IPS-20b (cell line): ENCODE measurements at regions not wholly inside any gene's neighbourhood (a gene's known extent, or its start where the extent isn't known, plus 50 kb on each side); places are given as distances from the start of the nearest gene placed in this dataset.

Experiments used
- H3K27ac ChIP-seq: one replicate; pipeline ENCODE4 v1.5.1; 2013; ENCODE audit warnings: low read length
- H3K27me3 ChIP-seq: 2 replicates; pipeline ENCODE4 v1.6.1; 2013; ENCODE audit warnings: mild to moderate bottlenecking, low read length, inconsistent platforms; ENCODE audit not compliant: insufficient read depth
- H3K36me3 ChIP-seq: 2 replicates; pipeline ENCODE4 v1.6.1; 2013; ENCODE audit warnings: low read depth, mild to moderate bottlenecking, inconsistent platforms, low read length, moderate library complexity; ENCODE audit not compliant: insufficient read depth
- H3K4me1 ChIP-seq: 2 replicates; pipeline ENCODE4 v1.6.1; 2013; ENCODE audit warnings: mild to moderate bottlenecking, control low read depth, inconsistent platforms, low read length, moderate library complexity; ENCODE audit not compliant: insufficient read depth
- H3K4me3 ChIP-seq: 2 replicates; pipeline ENCODE4 v1.5.1; 2013; ENCODE audit warnings: mild to moderate bottlenecking, low read length, inconsistent platforms
- H3K9ac ChIP-seq: 2 replicates; pipeline ENCODE4 v1.6.1; 2013; ENCODE audit warnings: low read depth, mild to moderate bottlenecking, inconsistent platforms, low read length, moderate library complexity
- H3K9me3 ChIP-seq: 2 replicates; pipeline ENCODE4 v1.6.1; 2013; ENCODE audit warnings: mild to moderate bottlenecking, low read depth, low read length, inconsistent platforms; ENCODE audit not compliant: insufficient read depth

DNA sequence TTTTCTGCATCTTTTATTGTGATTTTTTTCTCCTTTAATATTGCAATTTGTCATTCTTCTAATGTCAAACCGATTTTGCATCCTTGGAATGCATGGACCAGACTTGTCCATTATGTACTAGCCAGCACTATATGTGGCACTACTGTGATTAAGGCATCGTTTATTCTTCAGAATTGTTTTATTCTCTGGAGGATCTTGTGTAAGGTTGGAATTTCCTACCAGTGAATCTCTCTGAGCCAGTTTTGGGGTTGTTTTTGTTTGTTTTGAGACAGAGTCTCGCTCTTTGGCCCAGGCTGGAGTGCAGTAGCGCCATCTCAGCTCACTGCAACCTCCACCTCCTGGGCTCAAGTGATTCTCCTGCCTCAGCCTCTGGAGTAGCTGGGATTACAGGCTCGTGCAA lies 58.5 kb downstream of the IGLL5 start:
- Histone ChIP-seq H3K36me3 (no peaks in the 10 kb centered on the region), H3K4me1 (no peaks in the 10 kb centered on the region), H3K27me3 (peaks cover 20% of the 10 kb centered on the region), H3K9me3 (no peaks in the 10 kb centered on the region), H3K4me3 (no peak overlapping the region), H3K9ac (no peak overlapping the region), H3K27ac (no peak overlapping the region)

GRCh38 chr22:22948651-22949571 lies 61.3 kb downstream of the IGLL5 start:
- Histone ChIP-seq H3K4me3 (no peak overlapping the region), H3K27ac (no peak overlapping the region), H3K27me3 (peaks cover 45% of the 10 kb centered on the region), H3K9ac (no peak overlapping the region), H3K4me1 (no peaks in the 10 kb centered on the region), H3K9me3 (no peaks in the 10 kb centered on the region), H3K36me3 (no peaks in the 10 kb centered on the region)

DNA sequence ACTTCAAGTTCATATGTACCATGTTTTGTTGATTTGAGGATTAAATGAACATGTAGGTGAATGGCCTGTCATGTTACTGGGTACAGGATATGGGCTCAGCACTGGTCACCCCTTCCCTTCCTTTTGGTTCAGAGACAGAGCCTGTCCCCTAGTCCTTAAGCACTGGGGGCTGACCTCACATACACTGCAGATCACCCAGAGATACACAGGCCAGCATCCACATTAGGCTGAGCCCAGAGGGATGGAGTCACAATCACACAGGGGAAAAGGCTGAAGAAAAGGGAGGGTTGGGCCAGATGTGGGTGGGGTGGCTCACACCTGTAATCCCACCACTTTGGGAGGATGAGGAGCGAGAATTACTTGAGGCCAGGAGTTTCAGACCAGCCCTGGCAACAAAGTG lies 62.3 kb downstream of the IGLL5 start:
- no peak overlapping the region for H3K4me3 ChIP-seq
- peaks cover 52% of the 10 kb centered on the region for H3K27me3 ChIP-seq
- H3K36me3 ChIP-seq, result no peaks in the 10 kb centered on the region
- H3K4me1 ChIP-seq, result no peaks in the 10 kb centered on the region
- no peaks in the 10 kb centered on the region for H3K9me3 ChIP-seq
- no peak overlapping the region for H3K9ac ChIP-seq
- no peak overlapping the region for H3K27ac ChIP-seq

DNA sequence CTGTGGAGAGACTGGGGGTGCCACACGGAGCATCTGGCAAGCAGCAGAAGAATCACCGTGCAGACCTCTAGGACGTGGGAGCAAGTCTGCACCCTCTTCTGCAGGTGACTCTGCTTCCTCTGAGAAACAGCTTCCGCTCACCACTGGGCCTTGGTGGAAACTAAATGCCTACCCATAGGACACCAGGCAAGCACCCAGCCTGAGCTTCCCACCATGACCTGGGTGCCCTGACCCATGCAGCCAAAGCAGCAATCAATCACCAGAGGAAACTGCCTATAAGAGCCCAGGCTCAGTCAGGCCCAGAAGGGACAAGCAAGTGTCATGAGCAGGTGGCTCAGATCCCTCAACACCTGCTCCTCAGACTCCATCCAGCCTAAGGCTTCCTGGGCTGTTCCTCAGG lies 63.4 kb downstream of the IGLL5 start:
- H3K9ac ChIP-seq, result no peak overlapping the region
- H3K9me3 ChIP-seq, result no peaks in the 10 kb centered on the region
- no peak overlapping the region for H3K27ac ChIP-seq
- peaks cover 58% of the 10 kb centered on the region for H3K27me3 ChIP-seq
- no peak overlapping the region for H3K4me3 ChIP-seq
- H3K36me3 ChIP-seq, result no peaks in the 10 kb centered on the region
- no peaks in the 10 kb centered on the region for H3K4me1 ChIP-seq

- Histone ChIP-seq H3K4me1 (no peaks in the 10 kb centered on the region), H3K9ac (no peak overlapping the region), H3K27ac (no peak overlapping the region), H3K36me3 (no peaks in the 10 kb centered on the region), H3K27me3 (peaks cover 66% of the 10 kb centered on the region), H3K9me3 (no peaks in the 10 kb centered on the region), H3K4me3 (no peak overlapping the region)
Measured at GRCh38 chr22:22952531-22953280, 65.1 kb downstream of the IGLL5 start.

DNA sequence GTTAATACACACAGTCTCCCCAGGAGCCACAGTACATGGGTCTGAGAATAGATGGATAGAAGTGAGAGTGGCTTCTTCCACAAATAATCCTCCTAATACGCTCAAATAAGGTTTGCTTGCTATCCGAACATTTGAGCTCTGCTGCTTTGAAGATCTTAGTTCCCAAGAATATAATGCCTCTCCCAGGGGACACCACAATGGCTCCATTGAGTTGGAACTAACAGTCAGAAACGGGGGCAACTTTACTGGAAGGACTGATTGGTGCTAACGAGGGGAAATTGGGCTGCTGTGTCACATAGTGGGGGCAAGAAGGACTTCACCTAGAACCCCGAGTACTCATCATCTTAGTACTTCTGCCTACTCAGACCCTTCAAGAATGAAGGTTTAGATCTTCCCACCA lies 66.2 kb downstream of the IGLL5 start:
- H3K4me3 ChIP-seq, result no peak overlapping the region
- no peaks in the 10 kb centered on the region for H3K36me3 ChIP-seq
- no peak overlapping the region for H3K9ac ChIP-seq
- H3K27ac ChIP-seq, result no peak overlapping the region
- H3K4me1 ChIP-seq, result no peaks in the 10 kb centered on the region
- peaks cover 77% of the 10 kb centered on the region for H3K27me3 ChIP-seq
- H3K9me3 ChIP-seq, result no peaks in the 10 kb centered on the region

- Histone ChIP-seq H3K9me3 (no peaks in the 10 kb centered on the region), H3K4me1 (no peaks in the 10 kb centered on the region; the same call in 1 of the 2 replicates), H3K4me3 (no peak overlapping the region), H3K36me3 (no peaks in the 10 kb centered on the region), H3K27ac (no peak overlapping the region), H3K9ac (no peak overlapping the region), H3K27me3 (peaks cover 72% of the 10 kb centered on the region)
Measured at GRCh38 chr22:22954656-22955055, 67.0 kb downstream of the IGLL5 start.

DNA sequence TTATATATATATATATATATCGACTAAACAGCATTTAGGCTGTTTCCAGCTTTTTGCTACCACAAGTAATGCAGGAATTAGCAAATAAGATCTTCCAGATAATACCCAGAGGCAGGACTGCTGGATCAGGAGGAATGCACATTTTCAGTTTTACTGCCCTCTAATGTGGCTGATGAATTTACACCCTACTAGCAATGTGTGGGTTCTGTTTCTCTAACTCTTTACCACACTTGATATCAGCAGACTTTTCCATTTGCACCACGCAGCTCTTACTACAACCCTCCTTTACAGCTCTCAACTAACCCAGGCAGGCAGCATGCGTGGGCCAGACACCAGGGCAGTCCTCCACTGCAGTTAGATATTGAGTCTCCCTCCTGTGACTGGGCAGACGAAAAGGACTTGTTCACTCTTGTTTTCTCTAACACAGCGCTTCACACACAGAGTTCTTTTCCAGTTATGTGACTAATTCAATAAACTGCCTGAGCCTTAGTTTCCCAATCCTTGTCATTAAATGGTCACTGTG lies 67.7 kb downstream of the IGLL5 start:
- no peak overlapping the region for H3K27ac ChIP-seq
- H3K4me1 ChIP-seq, result peaks cover 4% of the 10 kb centered on the region; the same call in 1 of the 2 replicates
- peaks cover 67% of the 10 kb centered on the region for H3K27me3 ChIP-seq

DNA sequence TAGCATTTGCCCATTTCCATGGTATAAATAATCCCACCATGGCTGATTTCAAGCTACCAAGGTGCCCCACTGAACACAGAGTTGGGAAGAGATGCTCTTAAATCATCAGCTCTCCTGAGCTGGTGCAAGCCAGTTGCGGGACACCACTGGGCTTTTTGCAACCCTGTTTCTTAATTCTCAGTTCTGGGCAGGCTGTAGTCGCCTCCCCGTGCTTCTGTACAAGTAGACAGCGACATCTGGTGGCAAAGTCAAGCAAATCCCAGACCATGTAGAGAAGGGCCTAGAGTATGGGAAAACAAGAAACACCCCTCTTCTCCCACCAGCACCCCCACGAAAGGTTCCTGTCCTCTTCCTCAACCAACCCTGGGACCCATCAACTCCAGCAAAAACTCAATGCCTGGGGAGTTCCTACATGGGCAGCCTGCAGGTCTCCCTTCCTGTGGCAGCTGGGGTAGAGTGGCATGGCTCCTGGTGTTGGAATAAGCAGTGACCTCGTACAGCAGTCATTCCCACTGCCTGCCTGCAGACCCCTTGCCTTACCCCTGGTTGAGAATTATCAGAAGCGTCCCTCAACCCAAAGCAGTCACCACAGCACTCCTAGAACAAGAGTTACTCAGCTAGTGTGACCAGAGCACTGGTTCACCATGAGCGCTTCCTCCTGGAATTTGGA lies 68.4 kb downstream of the IGLL5 start:
- H3K27ac ChIP-seq, result no peak overlapping the region
- no peaks in the 10 kb centered on the region for H3K36me3 ChIP-seq
- no peaks in the 10 kb centered on the region for H3K9me3 ChIP-seq
- no peak overlapping the region for H3K4me3 ChIP-seq
- H3K27me3 ChIP-seq, result peaks cover 63% of the 10 kb centered on the region
- no peak overlapping the region for H3K9ac ChIP-seq
- peaks cover 4% of the 10 kb centered on the region; the same call in 1 of the 2 replicates for H3K4me1 ChIP-seq

More for the DNA sequence above, 67.7 kb downstream of the IGLL5 start:
- no peak overlapping the region for H3K4me3 ChIP-seq
- no peaks in the 10 kb centered on the region for H3K9me3 ChIP-seq
- H3K9ac ChIP-seq, result no peak overlapping the region
- H3K36me3 ChIP-seq, result no peaks in the 10 kb centered on the region

GRCh38 chr22:22957090-22957489 lies 69.5 kb downstream of the IGLL5 start:
- H3K9me3 ChIP-seq, result no peaks in the 10 kb centered on the region
- peaks cover 4% of the 10 kb centered on the region; the same call in 1 of the 2 replicates for H3K4me1 ChIP-seq
- H3K9ac ChIP-seq, result no peak overlapping the region
- peaks cover 53% of the 10 kb centered on the region for H3K27me3 ChIP-seq
- no peak overlapping the region for H3K27ac ChIP-seq
- no peak overlapping the region for H3K4me3 ChIP-seq
- H3K36me3 ChIP-seq, result no peaks in the 10 kb centered on the region

GRCh38 chr22:22958621-22959020 lies 71.0 kb downstream of the IGLL5 start:
- H3K4me3 ChIP-seq, result no peak overlapping the region
- H3K4me1 ChIP-seq, result peaks cover 4% of the 10 kb centered on the region; the same call in 1 of the 2 replicates
- H3K9ac ChIP-seq, result no peak overlapping the region
- H3K27me3 ChIP-seq, result peaks cover 40% of the 10 kb centered on the region
- no peaks in the 10 kb centered on the region for H3K36me3 ChIP-seq
- H3K27ac ChIP-seq, result no peak overlapping the region
- H3K9me3 ChIP-seq, result no peaks in the 10 kb centered on the region
